ENCODE measurements at regions not wholly inside any gene's neighbourhood (a gene's known extent, or its start where the extent isn't known, plus 50 kb on each side); places are given as distances from the start of the nearest gene placed in this dataset.

- no peak for ATAC-seq (ENCODE audit: insufficient read depth, low FRiP score)
- Histone ChIP-seq H3K9ac (ENCODE audit: insufficient read depth in 1 of 2, low read length in 2 of 2) (no peak overlapping the region), H3K4me1 (ENCODE audit: control insufficient read depth in 5 of 5, insufficient read depth in 5 of 5, low read length in 5 of 5) (no peaks in the 10 kb centered on the region), H3K9me3 (ENCODE audit: control insufficient read depth in 4 of 4, insufficient read depth in 3 of 4, low read length in 3 of 4) (peaks cover 0 to 12% (median 2%) of the 10 kb centered on the region in 4 donors), H3K27me3 (ENCODE audit: control insufficient read depth in 3 of 3, insufficient read depth in 3 of 3, low read length in 2 of 3) (peaks cover 0 to 3% (median 0%) of the 10 kb centered on the region in 3 donors), H3K27ac (ENCODE audit: low read depth in 1 of 2, low read length in 1 of 2) (no peak overlapping the region), H3K36me3 (ENCODE audit: control insufficient read depth in 4 of 4, insufficient read depth in 4 of 4, low read length in 4 of 4) (no peaks in the 10 kb centered on the region), H3K4me3 (no peak overlapping the region)
- TF ChIP-seq CTCF (IDR thresholded peaks at IDR 0.05; ENCODE audit: control extremely low read depth, extremely low read depth): no peak
- DNase-seq: no peak
- WGBS, 2 donors: 94 to 100% methylated on average over 1 of the region's 1 CpG
Observed at GRCh38 chr1:30464187-30464617, 259.2 kb downstream of the MATN1 start.

- ATAC-seq (ENCODE audit: insufficient read depth, low FRiP score) (no peak), DNase-seq (no peak)
- no peak overlapping the region for H3K4me3 ChIP-seq
Observed at GRCh38 chr1:30462826-30463425, 260.5 kb downstream of the MATN1 start.

GRCh38 chr1:30462166-30462565 lies 261.2 kb downstream of the MATN1 start:
- WGBS, 2 donors: 75 to 79% methylated on average over 4 of the region's 4 CpGs
- no peak for TF ChIP-seq CTCF (IDR thresholded peaks at IDR 0.05; ENCODE audit: control extremely low read depth, extremely low read depth)
- H3K9me3 ChIP-seq (ENCODE audit: control insufficient read depth in 4 of 4, insufficient read depth in 3 of 4, low read length in 3 of 4): peaks cover 0 to 14% (median 2%) of the 10 kb centered on the region in 4 donors
- no peak for ATAC-seq (ENCODE audit: insufficient read depth, low FRiP score)
- no peaks in the 10 kb centered on the region for H3K36me3 ChIP-seq (ENCODE audit: control insufficient read depth in 4 of 4, insufficient read depth in 4 of 4, low read length in 4 of 4)
- no peak overlapping the region for H3K27ac ChIP-seq (ENCODE audit: low read depth in 1 of 2, low read length in 1 of 2)
- no peak overlapping the region for H3K4me3 ChIP-seq
- no peaks in the 10 kb centered on the region for H3K4me1 ChIP-seq (ENCODE audit: control insufficient read depth in 5 of 5, insufficient read depth in 5 of 5, low read length in 5 of 5)
- no peak for DNase-seq
- no peak overlapping the region for H3K9ac ChIP-seq (ENCODE audit: insufficient read depth in 1 of 2, low read length in 2 of 2)
- peaks cover 0 to 6% (median 0%) of the 10 kb centered on the region in 3 donors for H3K27me3 ChIP-seq (ENCODE audit: control insufficient read depth in 3 of 3, insufficient read depth in 3 of 3, low read length in 2 of 3)

More at GRCh38 chr1:30462826-30463425, 260.5 kb downstream of the MATN1 start:
- Histone ChIP-seq H3K9ac (ENCODE audit: insufficient read depth in 1 of 2, low read length in 2 of 2) (no peak overlapping the region), H3K36me3 (ENCODE audit: control insufficient read depth in 4 of 4, insufficient read depth in 4 of 4, low read length in 4 of 4) (no peaks in the 10 kb centered on the region), H3K4me1 (ENCODE audit: control insufficient read depth in 5 of 5, insufficient read depth in 5 of 5, low read length in 5 of 5) (no peaks in the 10 kb centered on the region), H3K27ac (ENCODE audit: low read depth in 1 of 2, low read length in 1 of 2) (no peak overlapping the region), H3K27me3 (ENCODE audit: control insufficient read depth in 3 of 3, insufficient read depth in 3 of 3, low read length in 2 of 3) (peaks cover 0 to 3% (median 0%) of the 10 kb centered on the region in 3 donors), H3K9me3 (ENCODE audit: control insufficient read depth in 4 of 4, insufficient read depth in 3 of 4, low read length in 3 of 4) (peaks cover 0 to 14% (median 2%) of the 10 kb centered on the region in 4 donors)
- no peak for TF ChIP-seq CTCF (IDR thresholded peaks at IDR 0.05; ENCODE audit: control extremely low read depth, extremely low read depth)
- 67 to 76% methylated on average over 10 of the region's 10 CpGs for WGBS, 2 donors

GRCh38 chr1:30461640-30462039 lies 261.7 kb downstream of the MATN1 start:
- DNase-seq (no peak), ATAC-seq (ENCODE audit: insufficient read depth, low FRiP score) (no peak)
- Histone ChIP-seq H3K4me1 (ENCODE audit: control insufficient read depth in 5 of 5, insufficient read depth in 5 of 5, low read length in 5 of 5) (no peaks in the 10 kb centered on the region), H3K9ac (ENCODE audit: insufficient read depth in 1 of 2, low read length in 2 of 2) (no peak overlapping the region), H3K27ac (ENCODE audit: low read depth in 1 of 2, low read length in 1 of 2) (no peak overlapping the region), H3K27me3 (ENCODE audit: control insufficient read depth in 3 of 3, insufficient read depth in 3 of 3, low read length in 2 of 3) (peaks cover 0 to 6% (median 0%) of the 10 kb centered on the region in 3 donors), H3K9me3 (ENCODE audit: control insufficient read depth in 4 of 4, insufficient read depth in 3 of 4, low read length in 3 of 4) (peaks cover 0 to 14% (median 2%) of the 10 kb centered on the region in 4 donors), H3K4me3 (no peak overlapping the region), H3K36me3 (ENCODE audit: control insufficient read depth in 4 of 4, insufficient read depth in 4 of 4, low read length in 4 of 4) (no peaks in the 10 kb centered on the region)
- no peak for TF ChIP-seq CTCF (IDR thresholded peaks at IDR 0.05; ENCODE audit: control extremely low read depth, extremely low read depth)
